DND-41 (cell line): ENCODE measurements at regions not wholly inside any gene's neighbourhood (a gene's known extent, or its start where the extent isn't known, plus 50 kb on each side); places are given as distances from the start of the nearest gene placed in this dataset.

Experiments
- EZH2 ChIP-seq: IDR thresholded peaks from 3 replicates; pipeline ENCODE4 v1.6.1; 2012; ENCODE audit warnings: borderline replicate concordance, low read depth, mild to moderate bottlenecking, moderate library complexity, low read length, inconsistent platforms; ENCODE audit not compliant: severe bottlenecking
- TF ChIP-seq, protein P1 (sequence below): IDR thresholded peaks from 2 replicates; pipeline ENCODE4 v1.5.1; 2012; ENCODE audit warnings: borderline replicate concordance, low read length, moderate library complexity, mild to moderate bottlenecking; ENCODE audit not compliant: poor library complexity, severe bottlenecking; ENCODE audit errors: extremely low read depth

DNA sequence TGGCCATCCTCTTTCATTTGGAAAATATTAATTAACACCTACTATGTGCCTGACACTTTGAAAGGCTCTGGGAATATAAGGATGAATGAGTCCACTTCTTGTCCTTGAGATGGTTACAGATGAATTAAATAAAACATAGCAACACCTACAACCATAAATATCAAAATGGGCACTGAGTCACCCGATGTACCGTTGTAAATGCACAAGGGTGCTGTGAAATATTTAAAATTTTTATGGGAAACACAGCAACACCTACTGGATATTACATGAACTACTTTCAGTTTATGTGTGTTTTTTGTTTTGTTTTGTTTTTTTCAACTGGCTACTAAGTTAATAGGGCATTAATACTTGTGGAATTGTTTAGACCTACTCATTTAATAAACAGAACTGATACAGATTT lies 239.0 kb upstream of the NAALADL2 start:
- TF ChIP-seq, protein P1, sequence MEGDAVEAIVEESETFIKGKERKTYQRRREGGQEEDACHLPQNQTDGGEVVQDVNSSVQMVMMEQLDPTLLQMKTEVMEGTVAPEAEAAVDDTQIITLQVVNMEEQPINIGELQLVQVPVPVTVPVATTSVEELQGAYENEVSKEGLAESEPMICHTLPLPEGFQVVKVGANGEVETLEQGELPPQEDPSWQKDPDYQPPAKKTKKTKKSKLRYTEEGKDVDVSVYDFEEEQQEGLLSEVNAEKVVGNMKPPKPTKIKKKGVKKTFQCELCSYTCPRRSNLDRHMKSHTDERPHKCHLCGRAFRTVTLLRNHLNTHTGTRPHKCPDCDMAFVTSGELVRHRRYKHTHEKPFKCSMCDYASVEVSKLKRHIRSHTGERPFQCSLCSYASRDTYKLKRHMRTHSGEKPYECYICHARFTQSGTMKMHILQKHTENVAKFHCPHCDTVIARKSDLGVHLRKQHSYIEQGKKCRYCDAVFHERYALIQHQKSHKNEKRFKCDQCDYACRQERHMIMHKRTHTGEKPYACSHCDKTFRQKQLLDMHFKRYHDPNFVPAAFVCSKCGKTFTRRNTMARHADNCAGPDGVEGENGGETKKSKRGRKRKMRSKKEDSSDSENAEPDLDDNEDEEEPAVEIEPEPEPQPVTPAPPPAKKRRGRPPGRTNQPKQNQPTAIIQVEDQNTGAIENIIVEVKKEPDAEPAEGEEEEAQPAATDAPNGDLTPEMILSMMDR: no peak
- no peak for TF ChIP-seq EZH2
